ENCODE measurements at regions not wholly inside any gene's neighbourhood (a gene's known extent, or its start where the extent isn't known, plus 50 kb on each side); places are given as distances from the start of the nearest gene placed in this dataset.

DNA sequence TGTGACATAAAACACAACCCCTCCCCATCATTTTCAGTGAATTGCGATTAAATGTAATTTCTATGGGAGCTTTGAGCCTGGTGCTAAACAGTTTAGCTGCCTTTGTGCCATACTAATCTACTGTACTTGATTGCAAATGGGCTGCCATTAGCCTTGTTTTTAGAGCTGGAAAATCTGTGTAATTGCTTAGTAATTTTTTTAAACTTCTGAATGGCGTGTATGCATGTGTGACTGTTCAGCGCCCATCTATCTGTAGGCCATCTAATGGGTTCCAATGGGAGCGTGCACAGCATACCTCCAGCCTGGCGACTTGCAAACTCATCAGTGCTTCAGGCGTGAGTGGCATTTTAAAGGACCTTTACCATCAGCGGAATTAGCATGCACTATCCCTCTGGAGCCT is 142.7 kb upstream of the KIRREL3 start:
- TF ChIP-seq EZH2phosphoT487 (IDR thresholded peaks at IDR 0.05; ENCODE audit: borderline replicate concordance, low read length) (no peak), CTCF (IDR thresholded peaks at IDR 0.05; ENCODE audit: low read depth, low read length, poor library complexity, severe bottlenecking) (no peak)

All from DOHH2 (cell line).